NOMO-1 (cell line): ENCODE measurements at regions not wholly inside any gene's neighbourhood (a gene's known extent, or its start where the extent isn't known, plus 50 kb on each side); places are given as distances from the start of the nearest gene placed in this dataset.
"Not testable (repeated sequence)": the region's sequence is repeated elsewhere in the genome, so short reads cannot be mapped to it uniquely, and the experiment has no call there.

ENCODE experiments used
- DNase-seq, 2 experiments: peaks; one replicate each; lab custom pipeline; 2025; ENCODE audit not compliant: unreplicated experiment in 2 of 2; lab: John Stamatoyannopoulos, UW

GRCh38 chr13:37175996-37176395 lies 70.5 kb upstream of the CSNK1A1L start:
- DNase-seq: peak in 1 of 2 experiments; percentile 5

- DNase-seq: no peak
Observed at GRCh38 chr13:37173214-37173613, 67.8 kb upstream of the CSNK1A1L start.

DNA sequence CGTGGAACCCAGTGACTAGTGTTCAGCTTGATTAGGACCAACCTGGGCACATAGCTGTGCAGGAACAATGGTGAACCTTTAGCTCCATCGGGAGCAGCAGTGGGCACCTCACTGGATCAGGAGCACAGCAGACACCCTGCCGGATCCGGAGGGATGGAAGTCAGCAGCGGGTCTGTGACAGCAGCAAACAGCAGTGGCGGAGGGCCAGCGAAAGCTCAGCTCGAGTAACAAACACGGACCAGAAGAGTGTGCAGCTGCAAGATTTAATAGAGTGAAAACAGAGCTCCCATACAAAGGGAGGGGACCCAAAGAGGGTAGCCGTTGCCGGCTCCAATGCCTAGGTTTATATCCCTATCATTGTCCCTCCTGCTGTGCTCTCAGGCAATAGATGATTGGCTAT lies 66.8 kb upstream of the CSNK1A1L start:
- DNase-seq: not testable (repeated sequence)

DNA sequence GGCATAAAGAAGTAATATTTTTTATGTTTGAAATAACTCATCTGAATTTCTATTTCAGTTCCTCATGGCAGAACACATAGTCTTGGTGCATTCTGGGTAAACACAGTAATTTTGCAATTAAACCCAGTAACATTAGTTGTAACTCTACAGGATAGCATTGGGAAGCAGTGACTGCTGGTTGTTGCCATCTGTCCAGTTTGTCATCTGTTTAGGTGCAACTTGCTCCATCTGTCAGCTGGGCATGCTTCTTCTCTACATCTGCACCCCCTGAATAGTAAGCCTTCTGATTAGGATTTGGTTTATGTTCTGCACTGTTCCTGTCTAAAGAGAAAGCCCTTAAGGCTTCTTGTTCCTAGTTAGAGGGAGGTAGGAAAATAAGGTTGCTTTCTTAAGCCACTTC lies 63.5 kb upstream of the CSNK1A1L start:
- no peak for DNase-seq

DNA sequence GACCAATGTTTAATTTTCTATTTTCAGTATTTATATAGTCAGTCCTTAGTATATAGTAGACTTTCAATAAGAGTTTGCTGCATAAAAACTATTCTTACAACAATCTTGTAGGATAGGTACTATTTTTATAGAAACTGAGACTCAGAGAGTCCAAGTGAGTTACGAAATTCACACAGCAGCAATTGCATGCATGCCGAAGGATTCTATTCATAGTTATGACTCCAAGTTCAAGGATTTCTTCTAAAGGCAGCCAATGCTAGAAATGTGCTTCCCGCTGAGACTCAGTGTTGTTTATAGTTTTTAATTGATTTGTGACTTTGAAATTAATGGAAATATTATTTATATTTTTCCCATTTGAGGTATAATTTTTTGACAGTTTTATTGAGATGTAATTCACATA lies 62.7 kb upstream of the CSNK1A1L start:
- no peak for DNase-seq

- DNase-seq: no peak
Observed at GRCh38 chr13:37164635-37165034, 59.2 kb upstream of the CSNK1A1L start.

- no peak for DNase-seq
Observed at GRCh38 chr13:37163641-37164265, 58.3 kb upstream of the CSNK1A1L start.

DNA sequence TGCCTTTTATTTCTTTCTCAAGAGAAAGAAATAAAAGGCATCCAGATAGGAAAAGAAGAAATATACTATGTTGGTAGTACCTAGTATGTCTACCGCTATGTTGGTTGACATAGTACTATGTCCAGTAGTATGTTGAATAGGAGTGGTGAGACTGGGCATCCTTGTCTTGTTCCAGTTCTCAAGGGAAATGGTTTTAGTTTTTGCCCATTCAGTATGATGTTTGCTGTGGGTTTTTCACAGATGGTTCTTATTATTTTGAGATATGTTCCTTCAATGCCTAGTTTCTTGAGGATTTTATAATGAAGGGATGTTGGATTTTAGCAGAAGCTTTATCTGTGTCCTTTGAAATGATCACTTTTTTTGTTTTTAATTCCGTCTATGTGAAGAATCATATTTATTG lies 53.0 kb upstream of the CSNK1A1L start:
- no peak for DNase-seq

DNA sequence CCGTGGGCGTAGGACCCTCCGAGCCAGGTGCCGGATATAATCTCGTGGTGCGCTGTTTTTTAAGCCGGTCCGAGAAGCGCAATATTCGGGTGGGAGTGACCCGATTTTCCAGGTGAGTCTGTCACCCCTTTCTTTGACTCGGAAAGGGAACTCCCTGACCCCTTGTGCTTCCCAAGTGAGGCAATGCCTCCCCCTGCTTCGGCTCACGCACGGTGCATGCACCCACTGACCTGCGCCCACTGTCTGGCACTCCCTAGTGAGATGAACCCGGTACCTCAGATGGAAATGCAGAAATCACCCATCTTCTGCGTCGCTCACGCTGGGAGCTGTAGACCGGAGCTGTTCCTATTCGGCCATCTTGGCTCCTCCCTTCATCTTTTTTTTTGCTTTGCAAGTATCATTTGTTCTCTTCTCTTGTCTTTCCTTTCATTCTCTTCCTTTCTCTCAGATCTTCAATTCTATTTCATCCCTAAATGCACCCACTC lies 50.2 kb upstream of the CSNK1A1L start:
- not testable (repeated sequence) for DNase-seq
